ENCODE measurements at regions not wholly inside any gene's neighbourhood (a gene's known extent, or its start where the extent isn't known, plus 50 kb on each side); places are given as distances from the start of the nearest gene placed in this dataset.

DNA sequence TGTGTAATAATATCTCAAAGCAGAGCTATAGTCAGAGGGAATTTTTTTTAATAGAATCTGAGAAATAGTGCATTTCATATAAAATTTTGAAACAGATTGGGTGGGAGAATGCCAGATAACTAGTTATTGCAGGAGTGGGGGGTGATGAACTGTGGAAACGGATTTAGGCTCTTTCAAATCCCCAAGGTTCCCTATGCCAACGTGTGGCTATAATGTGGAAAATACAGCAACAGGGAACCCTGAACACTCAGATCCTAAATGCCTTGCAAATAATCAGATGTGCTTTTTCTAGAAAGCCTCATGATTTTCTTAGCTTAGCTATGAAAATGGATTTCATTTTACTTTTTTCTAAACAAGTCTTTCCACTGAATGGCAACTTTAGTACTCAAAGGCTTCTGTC lies 180.5 kb upstream of the DMAC1 start:
- no peak for DNase-seq

DNA sequence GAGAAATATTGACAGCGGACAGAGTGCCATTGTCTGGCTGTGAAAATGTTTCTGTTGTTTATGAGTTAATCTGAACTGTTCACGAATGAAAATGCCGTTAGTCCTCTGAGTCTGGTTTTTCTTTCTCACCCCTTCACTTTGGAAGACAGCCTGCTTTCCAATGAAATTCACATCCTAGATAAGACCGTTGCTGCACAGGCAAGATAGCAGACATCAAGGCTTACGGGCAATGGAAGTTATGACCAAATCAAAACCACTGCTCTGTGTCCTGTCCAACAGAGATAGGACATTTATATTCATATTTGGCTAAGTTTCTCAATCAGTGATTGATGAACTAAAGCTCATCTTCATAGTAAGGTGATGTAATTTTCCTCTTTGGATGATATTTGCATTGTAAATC lies 180.0 kb upstream of the DMAC1 start:
- no peak for DNase-seq

DNA sequence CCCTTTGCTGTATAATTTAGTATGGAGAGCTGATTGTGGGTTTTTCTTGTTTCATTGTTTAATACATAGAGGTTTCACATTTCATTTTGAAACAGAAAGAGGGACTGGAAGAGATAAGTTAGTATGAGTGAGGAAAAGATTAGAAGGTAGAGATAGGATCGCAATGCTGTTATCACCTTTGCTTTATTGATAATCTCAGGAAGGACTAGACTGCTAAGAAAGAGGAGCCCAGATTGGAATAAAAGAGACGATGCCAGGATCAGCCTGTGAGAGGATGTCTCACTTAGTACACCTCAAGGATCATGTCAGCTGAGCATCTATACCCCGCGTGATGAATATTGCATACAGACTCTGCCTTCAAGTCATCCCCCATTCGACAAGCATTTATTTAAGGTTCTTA lies 178.0 kb upstream of the DMAC1 start:
- no peak for DNase-seq

DNA sequence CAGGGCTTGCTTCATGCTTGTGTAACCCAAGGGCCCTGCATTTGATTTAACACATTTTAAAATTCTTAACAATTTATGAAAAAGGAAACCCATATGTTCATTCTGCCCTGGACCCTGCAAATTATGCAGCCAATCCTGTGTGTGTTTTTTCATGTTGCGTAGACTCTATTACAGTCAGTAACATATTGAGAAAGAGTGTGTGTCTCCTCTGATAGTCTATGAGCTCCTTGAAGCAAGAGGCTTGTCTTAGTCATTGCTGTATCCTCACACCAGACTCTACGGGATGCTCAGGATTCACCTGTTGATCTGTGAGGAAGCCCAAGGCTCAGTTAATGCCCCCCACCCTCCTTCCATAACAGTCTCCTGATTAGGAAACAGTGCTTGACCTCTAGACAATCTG lies 177.3 kb upstream of the DMAC1 start:
- DNase-seq: no peak

DNA sequence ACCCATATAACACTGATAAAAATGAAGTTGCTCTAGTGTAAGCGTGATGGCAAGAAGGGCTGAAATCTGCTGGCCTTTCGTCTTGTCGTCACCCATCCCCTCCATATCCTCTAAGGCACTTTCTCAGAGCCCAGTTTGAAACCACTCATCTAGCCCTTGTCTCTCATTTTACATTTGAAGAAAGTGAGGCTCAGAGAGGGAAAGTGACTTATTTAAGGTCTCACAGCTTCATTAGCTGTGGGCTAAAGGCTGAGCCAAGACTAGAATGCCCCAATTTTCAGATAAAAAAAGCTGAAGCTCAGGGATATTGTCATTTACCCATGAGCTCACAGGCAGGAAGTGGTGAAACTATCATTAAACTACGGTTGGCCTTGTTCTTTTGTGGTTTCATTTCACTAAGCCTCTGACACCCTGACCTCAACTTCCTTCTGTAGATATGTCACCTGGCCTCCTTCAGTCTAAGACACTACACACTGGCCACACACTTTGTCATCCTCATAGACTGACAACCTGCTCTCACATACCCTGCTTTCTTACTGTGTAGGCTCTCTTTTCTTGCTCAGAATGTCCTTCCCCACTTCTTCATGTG lies 176.7 kb upstream of the DMAC1 start:
- DNase-seq: no peak

DNA sequence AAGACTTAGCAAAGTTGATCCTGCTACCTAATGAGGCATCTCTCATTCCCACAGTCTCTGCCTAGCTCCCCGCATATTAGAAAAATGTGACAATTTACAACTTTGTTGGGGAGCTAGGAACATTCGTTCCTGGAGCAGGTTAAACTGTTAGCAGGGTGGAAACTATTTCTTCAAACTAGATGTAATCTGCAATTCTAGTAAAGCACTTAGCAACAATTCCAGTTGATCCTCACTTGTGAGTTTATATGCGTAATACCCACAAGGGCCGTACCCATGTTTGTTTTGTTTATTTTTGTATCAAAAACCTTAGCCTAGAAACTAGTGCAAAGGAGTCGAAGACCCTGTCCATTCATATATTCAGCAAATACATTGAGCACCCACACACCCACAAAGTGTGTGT lies 175.8 kb upstream of the DMAC1 start:
- DNase-seq: no peak

DNA sequence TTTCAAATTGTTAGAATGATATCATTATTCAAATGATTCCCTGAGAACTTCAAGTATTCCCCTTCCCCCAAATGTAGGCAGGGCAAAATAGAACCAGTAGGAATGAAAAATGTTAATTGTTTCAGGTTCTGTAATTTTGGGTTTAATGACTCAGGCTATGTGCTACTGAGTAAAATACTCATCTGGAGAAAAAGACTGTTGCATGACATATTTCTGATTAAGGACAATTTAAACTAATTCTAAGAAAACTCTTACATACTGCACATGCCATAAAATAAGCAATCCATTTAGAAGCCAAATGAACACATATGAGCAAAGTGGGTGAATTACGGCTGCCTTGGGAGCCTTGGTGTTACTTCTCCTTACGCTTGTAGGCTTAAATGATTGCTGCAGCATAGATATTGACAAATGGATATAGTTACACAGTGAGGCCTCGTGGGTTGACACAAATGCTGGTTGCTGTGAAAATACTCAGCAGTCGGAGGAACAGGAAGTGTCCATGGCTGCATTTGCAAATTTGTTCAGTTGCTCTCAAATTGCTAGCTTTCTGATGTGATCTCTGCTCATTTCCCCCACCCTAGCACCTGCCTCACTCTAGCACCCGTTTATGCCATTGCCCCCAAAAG lies 174.9 kb upstream of the DMAC1 start:
- DNase-seq: no peak

DNA sequence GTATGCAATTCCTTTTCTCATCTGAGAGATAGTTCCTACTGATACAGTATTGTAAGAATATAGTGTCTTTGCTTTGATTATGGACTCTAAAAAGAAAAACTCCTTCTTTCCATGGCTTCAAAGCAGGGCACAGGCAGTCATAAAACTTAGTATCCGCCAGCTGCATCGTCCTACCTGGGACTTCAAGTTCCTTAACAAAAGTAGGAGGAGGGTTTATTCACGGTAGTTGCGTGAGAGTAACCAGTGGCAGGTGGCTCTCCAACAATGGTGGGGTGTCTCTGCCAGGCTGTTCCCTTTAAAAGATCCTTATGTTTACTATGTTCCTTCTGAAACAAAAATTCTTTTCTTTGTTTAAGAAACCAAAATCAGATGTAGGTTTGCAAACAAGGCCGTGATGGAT lies 173.5 kb upstream of the DMAC1 start:
- no peak for DNase-seq

DNA sequence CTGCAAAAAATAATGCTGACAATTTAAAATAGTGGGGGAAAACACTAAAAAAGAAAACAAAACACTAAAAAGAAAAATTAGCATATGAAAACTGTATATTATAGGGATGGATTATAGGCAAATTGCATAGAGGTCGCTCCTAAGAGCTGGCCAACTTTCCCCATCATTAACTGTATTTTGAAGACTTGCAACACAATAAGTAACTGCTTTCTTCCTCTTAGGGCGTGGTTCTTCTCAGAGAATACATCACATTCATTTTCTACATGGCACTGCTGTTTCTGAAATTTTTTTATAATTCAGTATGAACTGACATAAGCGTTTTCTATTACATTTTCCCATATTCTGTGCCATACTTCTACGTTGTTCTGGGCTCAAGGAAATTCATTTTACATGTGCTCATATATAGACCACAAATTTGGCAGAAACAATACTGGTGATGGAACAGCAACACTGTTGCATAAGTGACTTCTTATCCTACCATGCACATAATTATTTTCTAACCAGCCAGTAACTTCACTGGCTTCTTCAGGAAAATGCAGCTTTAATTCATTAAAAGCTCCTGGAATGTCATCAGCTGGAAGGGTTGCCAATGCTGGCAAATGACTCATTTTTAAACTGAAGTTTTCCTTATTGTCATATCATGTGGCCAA lies 171.2 kb upstream of the DMAC1 start:
- no peak for DNase-seq

DNA sequence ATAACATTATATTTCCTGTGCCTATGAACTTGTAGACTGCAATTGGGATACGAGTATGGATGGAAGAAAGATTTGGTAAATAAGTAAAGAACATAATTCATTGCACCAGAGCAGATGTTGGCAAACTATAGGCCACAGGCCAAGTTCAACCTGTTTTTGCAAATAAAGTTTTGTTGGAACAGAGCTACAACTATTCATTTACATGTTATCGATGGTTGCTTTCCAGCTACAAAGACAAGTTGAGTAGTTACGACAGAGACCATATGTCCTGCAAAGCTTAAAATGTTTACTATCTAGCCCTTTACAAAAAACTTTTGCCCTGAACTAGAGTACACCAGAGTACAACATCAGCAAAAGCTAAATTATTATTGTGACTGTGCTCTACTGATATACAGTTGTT lies 169.1 kb upstream of the DMAC1 start:
- DNase-seq: no peak

DNA sequence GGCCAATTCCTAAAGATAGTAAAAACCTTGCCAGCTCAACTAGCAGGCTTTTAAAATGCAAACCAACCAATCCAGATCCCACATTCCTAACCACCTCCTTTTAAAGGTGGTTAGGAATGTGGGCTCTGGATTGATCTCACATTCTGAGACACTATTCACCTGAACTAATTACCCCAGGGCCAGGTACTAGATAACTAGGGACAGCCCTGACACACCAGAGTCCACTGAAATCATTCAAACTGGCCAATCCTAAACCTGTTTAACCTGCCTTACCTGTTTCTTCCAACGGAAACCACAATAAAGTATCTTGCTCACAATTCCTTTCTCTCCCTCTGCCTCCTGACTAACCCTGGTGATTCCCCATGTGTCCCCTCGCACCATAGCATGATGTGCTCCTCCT lies 168.3 kb upstream of the DMAC1 start:
- no peak for DNase-seq

DNA sequence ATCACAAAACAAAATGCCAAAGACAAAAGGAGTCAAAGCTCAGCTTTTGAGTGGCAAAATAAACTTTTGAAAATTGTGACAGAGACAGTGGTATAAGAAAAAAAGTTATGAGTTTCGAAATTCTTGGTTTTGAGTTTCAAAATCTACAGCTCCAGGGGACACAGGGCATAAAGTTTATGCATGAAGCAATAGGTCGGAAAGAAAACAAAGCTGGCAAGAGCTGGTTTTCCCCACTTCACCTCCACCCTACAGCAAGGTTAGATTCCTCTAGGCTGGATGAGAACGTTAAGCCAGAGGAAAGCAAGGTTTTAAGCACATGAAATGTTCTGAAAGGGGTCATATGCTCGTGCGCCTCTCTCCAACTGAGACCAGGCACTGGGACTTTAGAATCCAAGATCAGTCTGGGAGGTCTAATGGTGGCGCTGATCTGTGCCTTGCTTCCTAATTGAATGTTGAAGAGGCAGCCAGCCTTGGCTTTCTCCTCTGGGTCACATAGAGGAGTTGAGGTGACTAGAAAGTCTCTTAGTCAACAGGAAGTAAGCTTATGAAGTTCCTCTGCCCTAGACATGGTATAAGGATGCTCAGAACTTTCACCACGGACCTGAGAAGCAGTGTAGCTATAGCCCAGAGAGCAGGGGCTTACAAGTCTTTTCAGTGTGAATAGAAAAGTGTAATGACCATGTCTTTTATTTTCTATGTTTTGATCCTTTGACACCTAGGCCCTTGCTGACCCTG lies 167.7 kb upstream of the DMAC1 start:
- no peak for DNase-seq

DNA sequence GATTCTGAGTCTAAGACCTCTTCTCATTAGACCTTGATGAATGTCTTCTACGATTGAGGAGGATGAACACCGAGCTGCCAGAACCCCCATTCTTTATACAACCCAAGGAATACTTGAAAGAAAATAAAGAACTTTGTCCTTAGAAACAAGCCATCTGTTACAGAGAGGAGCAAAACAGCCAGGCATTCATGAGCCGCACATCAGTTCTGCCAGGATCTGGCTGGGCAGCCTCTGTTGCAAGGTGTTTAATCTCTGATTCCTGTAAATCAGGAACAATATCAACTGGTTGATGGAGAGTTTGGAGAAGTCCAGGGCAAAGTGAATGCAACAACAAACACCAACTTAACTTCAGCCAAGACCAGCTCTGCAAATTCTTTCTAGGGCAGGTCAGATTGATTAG lies 165.5 kb upstream of the DMAC1 start:
- no peak for DNase-seq

DNA sequence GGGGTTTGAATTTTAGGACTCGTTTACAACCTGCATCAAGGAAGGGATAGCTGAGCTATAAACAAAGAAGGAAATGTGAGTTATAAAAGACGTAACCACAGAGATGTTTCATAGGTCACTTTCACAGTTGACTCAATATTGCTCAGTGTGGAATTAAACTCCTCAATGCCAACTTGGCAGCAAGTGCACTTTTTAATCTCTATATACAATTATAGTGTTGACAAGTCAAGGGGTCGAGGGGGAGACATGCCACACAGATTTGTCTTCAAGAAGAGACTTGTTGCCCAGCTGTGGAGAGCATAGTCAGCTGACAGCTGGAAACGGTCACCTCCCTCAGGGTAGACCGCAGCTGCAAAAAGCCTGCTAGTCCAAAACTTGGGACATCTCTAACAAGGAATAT lies 163.4 kb upstream of the DMAC1 start:
- DNase-seq: no peak

DNA sequence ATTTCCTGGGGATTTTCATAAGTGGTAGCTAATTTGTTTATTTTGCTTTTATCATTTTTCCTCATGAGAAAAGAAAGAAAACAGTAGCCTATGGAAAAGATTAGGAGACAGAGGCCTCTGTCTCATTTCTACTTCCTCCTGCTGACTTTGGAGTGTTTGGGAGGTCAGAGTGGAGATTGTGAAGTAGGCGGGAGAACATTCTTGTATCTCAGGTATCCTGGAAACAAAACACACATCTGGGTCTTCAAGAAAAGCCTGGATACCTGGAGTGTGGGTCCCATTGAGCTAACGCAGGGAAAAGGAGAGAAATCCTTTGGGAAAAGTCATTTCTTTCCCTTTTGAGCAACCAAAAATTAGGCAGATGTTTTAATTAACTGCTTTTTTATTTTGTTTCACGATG lies 161.5 kb upstream of the DMAC1 start:
- DNase-seq: no peak

DNA sequence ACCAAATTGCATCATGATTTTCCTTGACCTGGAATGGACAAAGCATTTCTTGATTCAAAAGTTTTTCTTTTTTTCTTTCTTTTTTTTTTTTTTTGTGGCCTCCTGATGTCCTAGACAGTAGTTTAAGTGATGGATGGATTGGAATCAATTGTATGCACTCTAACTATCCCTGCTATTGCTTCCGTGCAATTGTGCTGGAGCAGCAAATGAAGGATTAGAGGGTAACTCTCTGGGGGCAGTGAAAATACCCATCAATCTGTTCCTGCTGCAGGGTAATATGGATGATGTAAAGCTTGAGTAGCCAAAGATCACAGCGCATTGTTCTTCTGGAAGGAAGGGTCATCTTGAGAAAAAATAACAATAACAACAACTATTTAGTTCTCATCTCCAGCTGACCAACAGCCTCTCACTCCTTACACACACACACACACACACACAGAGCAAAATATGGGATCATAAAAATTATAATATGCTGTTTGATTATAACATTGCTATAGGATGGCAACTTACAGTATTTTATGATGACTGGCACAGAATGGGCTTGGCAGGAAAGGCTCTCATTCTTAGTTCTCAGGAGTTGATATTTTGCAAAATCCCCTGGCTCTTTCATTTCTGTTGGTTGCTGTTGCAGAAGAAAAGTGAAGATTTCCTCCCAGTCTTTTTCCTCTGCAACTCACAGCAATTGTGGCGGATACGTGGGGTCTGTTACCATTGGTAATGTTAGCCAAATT lies 160.9 kb upstream of the DMAC1 start:
- DNase-seq: no peak

DNA sequence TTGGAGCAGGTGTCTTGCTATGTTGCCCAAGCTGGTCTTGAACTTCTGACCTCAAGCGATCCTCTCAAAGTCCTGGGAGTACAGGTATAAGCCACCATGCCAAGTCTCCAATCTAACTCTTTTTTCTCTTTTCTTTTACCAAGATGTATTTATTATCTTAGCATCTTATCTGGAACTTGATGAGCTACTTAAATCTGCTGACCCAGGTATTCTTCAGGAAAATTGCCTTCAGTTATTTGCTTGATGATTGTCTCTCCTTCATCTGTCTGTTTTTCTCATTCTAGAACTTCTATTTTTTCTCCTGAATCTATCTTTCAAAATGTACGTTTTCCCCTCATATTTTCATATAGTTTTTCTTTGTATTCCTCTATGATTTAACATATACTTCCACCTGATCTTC lies 158.2 kb upstream of the DMAC1 start:
- no peak for DNase-seq

DNA sequence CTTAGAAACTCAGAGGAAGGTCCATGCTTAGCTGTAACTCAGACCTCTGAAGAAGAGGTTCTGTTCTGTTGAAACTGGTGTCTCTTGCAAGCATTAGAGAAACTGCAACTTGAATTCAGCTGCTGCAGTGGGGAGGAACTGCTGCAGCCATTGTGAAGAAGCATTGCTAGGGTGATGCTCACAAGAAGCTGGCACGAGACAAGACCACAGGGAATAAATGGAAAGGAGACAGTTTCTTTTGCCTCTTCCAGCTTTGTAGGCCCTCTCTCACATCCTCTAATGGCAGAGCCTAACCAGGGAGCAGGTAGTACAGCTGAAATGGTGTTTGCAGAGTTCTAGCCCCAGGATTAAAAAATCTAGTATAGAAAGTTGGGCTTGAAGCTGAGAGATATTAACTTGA lies 148.0 kb upstream of the DMAC1 start:
- DNase-seq: no peak

DNA sequence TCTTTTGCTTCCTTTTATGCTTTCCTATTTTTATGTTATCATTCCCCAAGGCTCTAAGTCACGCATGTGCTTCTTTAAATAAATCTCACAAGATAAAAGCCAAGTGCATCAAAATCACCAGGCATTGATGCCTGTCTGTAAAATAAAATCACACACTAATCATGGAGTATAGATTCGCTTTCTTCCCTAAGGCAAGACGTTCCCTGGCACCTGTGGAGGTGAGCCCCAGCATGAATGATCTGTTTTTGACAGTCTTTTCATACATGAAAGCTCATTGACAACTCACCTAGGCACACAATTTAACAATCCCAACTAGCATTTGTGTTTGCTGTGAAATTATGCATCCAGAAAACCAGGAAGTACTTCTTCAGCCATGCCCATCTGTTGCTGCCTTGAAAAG lies 146.9 kb upstream of the DMAC1 start:
- no peak for DNase-seq

DNA sequence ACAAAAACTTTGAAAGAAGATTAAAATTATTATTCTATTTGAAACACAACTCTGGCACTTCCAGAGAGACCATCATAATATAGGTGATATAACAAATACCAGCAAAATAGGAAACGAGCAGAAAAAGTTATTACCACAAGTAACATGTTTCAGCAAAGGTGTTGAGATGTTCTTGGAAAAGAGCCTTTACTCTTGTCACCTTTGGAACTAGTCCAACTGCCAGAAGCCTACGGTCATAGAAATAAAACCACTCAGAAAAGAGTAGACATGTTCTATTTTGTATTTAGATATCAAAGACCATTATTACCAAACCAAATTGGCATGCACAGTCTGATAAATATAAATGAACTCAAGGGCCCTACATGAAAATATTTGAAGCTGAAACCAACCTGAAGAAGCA lies 145.0 kb upstream of the DMAC1 start:
- DNase-seq: peak; percentile 58

DNA sequence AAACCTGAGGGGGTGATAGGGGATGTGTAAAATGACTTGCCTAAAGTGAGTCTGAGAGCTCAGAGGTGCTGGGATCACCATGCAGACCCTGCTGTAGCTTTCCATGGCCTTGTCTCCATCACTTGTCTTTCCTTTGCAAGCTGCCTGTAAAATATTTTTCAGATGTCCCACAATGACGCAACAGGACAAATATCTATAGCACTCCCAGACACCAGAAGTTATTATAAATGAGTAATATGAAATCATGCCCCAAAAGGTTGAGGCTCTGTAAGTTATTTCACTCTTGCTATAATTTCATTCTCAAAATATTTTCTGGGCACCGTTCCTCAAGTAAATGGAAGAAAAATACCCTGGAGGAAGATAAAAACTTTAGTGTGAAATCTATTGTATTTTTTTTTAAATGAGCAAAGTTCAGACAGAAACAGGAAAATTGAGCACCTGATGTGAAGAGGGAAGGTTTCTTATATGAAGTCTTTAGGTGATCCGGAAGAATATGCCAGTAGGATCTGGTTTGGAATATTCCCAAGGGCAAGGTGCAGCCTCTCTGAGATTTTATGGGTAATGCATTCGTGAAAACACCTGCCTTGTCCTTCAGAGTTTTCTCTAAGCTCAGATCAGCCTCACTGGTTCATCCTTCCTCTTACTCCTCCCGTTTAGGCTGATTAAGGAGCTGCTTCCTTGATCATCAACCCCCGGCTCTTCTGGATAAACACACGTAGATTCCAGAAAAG lies 138.3 kb upstream of the DMAC1 start:
- no peak for DNase-seq

DNA sequence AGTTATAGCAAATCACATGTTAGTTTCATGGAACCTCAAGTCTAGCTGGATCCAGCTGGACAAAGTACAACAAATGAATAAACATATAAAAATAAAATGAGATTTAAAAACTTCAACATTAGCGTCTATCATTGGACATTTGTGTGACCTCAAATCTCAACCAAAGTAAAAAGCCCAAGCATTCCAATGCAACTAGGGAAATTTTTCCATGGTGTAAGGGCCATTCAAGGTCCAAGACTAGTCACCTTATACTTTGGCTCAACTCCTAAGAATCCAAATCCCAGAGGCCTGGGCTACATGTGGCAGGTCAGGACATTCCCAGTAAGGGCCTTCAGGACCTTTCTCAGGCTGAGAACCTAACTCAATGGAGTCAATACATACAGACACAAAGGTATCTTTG lies 137.4 kb upstream of the DMAC1 start:
- DNase-seq: no peak

DNA sequence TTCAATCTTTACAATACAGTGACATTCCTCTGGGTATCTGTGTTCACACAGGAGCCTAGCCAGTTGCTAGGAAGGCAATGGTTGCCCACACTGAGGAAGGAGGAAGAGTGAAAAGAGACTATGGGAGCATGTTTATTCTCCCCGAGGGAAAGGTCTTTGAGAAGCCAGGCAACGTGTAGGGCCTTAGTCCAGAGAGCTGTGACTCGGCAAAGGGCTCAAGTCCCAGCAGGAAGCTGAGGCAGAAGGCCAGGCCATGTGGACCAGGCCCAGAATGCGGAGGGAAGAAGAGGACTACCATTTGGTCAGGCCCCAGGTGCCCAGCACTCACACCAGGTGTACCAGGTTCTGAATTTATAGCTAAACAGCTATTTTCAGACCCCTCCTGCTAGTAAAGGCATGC lies 136.6 kb upstream of the DMAC1 start:
- DNase-seq: no peak

All from DMS79 treated with DMSO at 0.1 percent for 48 hours (cell line).